HFFc6 (cell line): ENCODE measurements at regions not wholly inside any gene's neighbourhood (a gene's known extent, or its start where the extent isn't known, plus 50 kb on each side); places are given as distances from the start of the nearest gene placed in this dataset.
A peak's percentile ranks its signal among the peaks of the same experiment; 100 is the strongest.

Experiments
- DNase-seq: peaks from one replicate; pipeline ENCODE4 v3.0.0-alpha.2; 2018
- H3K27ac Mint-ChIP-seq: 2 replicates; pipeline ENCODE4 v1.8.0; 2020; ENCODE audit warnings: mild to moderate bottlenecking, mixed read lengths
- H3K27me3 Mint-ChIP-seq: 2 replicates; pipeline ENCODE4 v1.8.0; 2021; ENCODE audit warnings: mild to moderate bottlenecking, moderate library complexity, mixed read lengths; ENCODE audit not compliant: insufficient read depth
- H3K36me3 Mint-ChIP-seq: 2 replicates; pipeline ENCODE4 v1.8.0; 2021; ENCODE audit warnings: low read depth, mixed read lengths
- H3K4me1 Mint-ChIP-seq: 2 replicates; pipeline ENCODE4 v1.8.0; 2020; ENCODE audit warnings: low read depth, mixed read lengths
- H3K4me3 Mint-ChIP-seq: 2 replicates; pipeline ENCODE4 v1.8.0; 2020; ENCODE audit warnings: mild to moderate bottlenecking, moderate library complexity, mixed read lengths
- H3K9me3 Mint-ChIP-seq: 2 replicates; pipeline ENCODE4 v1.8.0; 2020; ENCODE audit warnings: mild to moderate bottlenecking, mixed read lengths
- TF ChIP-seq, protein P1 (sequence below): fragments of 200-600 bp; sonication (generic); IDR thresholded peaks from 2 replicates; pipeline ENCODE4 v1.5.0; 2021; ENCODE audit warnings: antibody characterized with exemption, mild to moderate bottlenecking

DNA sequence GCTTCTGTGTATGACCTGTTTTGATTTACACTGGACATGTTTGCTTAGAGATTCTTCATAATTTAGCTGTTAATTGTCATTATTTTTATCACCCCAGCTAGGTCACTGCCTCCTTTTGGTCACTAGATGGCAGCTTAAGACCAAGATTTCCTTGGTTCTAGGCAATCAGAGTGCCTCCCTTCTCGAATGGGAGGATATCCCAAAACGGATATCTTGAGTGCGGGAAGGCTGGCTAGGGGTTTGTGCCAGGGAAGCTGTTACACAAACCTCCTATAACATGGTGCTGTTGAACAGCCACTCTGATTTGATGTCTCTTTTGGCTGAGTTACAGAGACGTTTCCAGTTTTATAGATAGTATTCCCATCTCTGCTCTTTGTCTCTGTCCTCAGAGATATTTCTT lies 283.5 kb downstream of the S1PR1 start:
- Mint-ChIP-seq H3K27me3 (peaks cover 2% of the 10 kb centered on the region; the same call in 1 of the 2 replicates), H3K4me1 (no peaks in the 10 kb centered on the region), H3K27ac (no peak overlapping the region), H3K36me3 (no peaks in the 10 kb centered on the region), H3K4me3 (no peak overlapping the region), H3K9me3 (no peaks in the 10 kb centered on the region)
- TF ChIP-seq, protein P1, sequence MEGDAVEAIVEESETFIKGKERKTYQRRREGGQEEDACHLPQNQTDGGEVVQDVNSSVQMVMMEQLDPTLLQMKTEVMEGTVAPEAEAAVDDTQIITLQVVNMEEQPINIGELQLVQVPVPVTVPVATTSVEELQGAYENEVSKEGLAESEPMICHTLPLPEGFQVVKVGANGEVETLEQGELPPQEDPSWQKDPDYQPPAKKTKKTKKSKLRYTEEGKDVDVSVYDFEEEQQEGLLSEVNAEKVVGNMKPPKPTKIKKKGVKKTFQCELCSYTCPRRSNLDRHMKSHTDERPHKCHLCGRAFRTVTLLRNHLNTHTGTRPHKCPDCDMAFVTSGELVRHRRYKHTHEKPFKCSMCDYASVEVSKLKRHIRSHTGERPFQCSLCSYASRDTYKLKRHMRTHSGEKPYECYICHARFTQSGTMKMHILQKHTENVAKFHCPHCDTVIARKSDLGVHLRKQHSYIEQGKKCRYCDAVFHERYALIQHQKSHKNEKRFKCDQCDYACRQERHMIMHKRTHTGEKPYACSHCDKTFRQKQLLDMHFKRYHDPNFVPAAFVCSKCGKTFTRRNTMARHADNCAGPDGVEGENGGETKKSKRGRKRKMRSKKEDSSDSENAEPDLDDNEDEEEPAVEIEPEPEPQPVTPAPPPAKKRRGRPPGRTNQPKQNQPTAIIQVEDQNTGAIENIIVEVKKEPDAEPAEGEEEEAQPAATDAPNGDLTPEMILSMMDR: peak; percentile 86
- DNase-seq: peak; percentile 33

DNA sequence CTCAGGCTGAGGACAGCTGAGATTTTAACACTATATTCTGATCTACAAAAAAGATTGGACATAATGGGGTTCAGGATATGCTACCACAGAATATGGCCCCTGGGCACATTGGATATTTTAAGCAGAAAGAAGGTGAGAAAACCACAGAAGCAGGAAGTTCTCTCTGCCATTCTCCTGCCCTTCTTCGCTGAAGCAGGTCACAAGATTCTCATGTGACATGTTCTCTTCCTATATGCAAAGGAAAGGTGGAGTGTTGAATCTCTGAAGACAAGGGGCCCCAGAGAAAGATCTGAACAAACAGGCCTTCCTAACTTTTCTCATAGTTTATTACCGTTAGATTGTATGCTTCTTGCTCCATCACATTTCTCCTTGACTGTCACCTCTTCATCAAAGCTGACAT lies 285.7 kb downstream of the S1PR1 start:
- TF ChIP-seq, protein P1: no peak
- H3K9me3 Mint-ChIP-seq: no peaks in the 10 kb centered on the region

DNA sequence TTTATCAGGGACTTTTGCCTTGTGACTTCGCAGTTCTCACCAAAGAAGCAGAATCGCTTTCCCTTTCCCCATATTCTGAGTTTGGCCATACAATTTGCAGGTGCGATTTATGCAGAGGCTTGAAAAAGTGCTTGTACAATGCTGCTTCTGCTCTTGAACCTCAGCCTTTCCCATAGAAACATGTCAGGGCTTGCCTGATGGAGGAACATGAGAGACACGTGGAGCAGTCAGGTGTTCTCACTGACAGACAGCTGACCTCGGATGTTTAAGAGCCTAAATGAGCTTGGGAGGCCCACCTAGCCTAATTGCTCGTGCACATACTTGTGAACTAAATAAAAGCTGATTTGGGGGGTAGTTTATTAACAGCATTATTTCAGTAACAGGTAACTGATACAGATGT lies 290.0 kb downstream of the S1PR1 start:
- DNase-seq: no peak
- H3K27me3 Mint-ChIP-seq: peaks cover 2% of the 10 kb centered on the region; the same call in 1 of the 2 replicates
- H3K27ac Mint-ChIP-seq: no peak overlapping the region
- TF ChIP-seq, protein P1: no peak
- H3K36me3 Mint-ChIP-seq: no peaks in the 10 kb centered on the region
- 0 out of 2 replicates have a peak, but pooled peaks cover 4% of the 10 kb centered on the region for H3K4me1 Mint-ChIP-seq
- H3K4me3 Mint-ChIP-seq: no peak overlapping the region
- no peaks in the 10 kb centered on the region for H3K9me3 Mint-ChIP-seq

More for the DNA sequence above, 285.7 kb downstream of the S1PR1 start:
- Mint-ChIP-seq H3K4me3 (no peak overlapping the region), H3K27ac (no peak overlapping the region), H3K4me1 (0 out of 2 replicates have a peak, but pooled peaks cover 4% of the 10 kb centered on the region), H3K36me3 (no peaks in the 10 kb centered on the region), H3K27me3 (peaks cover 2% of the 10 kb centered on the region; the same call in 1 of the 2 replicates)
- no peak for DNase-seq

DNA sequence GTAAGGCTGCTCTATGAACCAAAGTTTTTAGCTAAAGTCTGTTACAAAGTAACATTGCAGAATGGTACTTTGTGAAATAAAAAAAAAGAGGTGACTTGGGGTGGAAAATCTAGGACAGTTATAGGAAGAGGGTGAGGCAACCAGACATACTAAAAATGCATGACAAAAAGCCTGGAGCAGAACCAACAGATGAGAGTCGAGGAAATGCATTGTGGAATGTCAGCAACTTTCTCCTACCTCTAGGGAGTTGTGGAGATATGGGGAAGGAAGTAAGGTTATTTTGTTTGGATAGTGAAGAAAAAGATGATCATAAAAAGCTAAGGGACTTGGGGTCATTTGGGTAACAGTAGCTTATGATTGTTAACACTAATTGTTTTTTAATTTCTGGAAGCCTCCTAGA lies 295.6 kb downstream of the S1PR1 start:
- TF ChIP-seq, protein P1: no peak
- Mint-ChIP-seq H3K9me3 (no peaks in the 10 kb centered on the region), H3K36me3 (no peaks in the 10 kb centered on the region), H3K4me3 (no peak overlapping the region), H3K4me1 (no peaks in the 10 kb centered on the region), H3K27ac (no peak overlapping the region), H3K27me3 (no peaks in the 10 kb centered on the region; the same call in 1 of the 2 replicates)
- DNase-seq: no peak

- no peak for DNase-seq
- Mint-ChIP-seq H3K4me3 (no peak overlapping the region), H3K4me1 (no peaks in the 10 kb centered on the region), H3K27ac (no peak overlapping the region), H3K9me3 (no peaks in the 10 kb centered on the region; the same call in 1 of the 2 replicates), H3K36me3 (no peaks in the 10 kb centered on the region), H3K27me3 (no peaks in the 10 kb centered on the region)
- TF ChIP-seq, protein P1: no peak
Measured at GRCh38 chr1:101540161-101540560, 303.3 kb downstream of the S1PR1 start.

DNA sequence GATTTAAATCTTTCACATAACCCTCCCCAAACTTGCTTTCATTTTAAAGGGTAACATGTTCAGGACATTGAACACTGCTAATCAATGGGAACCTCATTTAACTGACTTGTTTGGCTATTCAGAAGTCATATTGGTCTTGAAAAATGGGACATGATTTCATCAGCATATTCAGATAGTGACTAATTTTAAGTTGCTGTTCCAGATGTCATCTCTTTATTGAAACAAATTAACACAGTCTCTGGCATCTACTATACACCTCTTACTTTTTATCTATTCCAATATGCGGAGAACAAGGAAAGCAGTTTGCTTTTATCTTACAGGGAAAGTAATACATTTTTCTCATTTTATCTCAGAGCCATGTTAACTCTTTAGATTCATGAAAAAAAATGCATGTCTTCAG lies 310.1 kb downstream of the S1PR1 start:
- H3K4me1 Mint-ChIP-seq: no peaks in the 10 kb centered on the region
- H3K9me3 Mint-ChIP-seq: no peaks in the 10 kb centered on the region; the same call in 1 of the 2 replicates
- no peak overlapping the region for H3K4me3 Mint-ChIP-seq
- TF ChIP-seq, protein P1: no peak
- DNase-seq: no peak
- no peaks in the 10 kb centered on the region for H3K36me3 Mint-ChIP-seq
- no peak overlapping the region for H3K27ac Mint-ChIP-seq
- no peaks in the 10 kb centered on the region; the same call in 1 of the 2 replicates for H3K27me3 Mint-ChIP-seq
